HG03378 (cell line): ENCODE measurements at regions not wholly inside any gene's neighbourhood (a gene's known extent, or its start where the extent isn't known, plus 50 kb on each side); places are given as distances from the start of the nearest gene placed in this dataset.
A peak's percentile ranks its signal among the peaks of the same experiment; 100 is the strongest.
"Not testable (repeated sequence)": the region's sequence is repeated elsewhere in the genome, so short reads cannot be mapped to it uniquely, and the experiment has no call there.

Experiments
- ATAC-seq: cut with Tn5 transposase; IDR thresholded peaks from one replicate; pipeline ENCODE4 v1.9.1; 2021; ENCODE audit warnings: mild to moderate bottlenecking, moderate library complexity; ENCODE audit not compliant: unreplicated experiment

GRCh38 chr5:126269511-126269910 is 153.7 kb upstream of the GRAMD2B start:
- ATAC-seq = no peak

- no peak for ATAC-seq
Observed at GRCh38 chr5:126271141-126271540, 152.1 kb upstream of the GRAMD2B start.

DNA sequence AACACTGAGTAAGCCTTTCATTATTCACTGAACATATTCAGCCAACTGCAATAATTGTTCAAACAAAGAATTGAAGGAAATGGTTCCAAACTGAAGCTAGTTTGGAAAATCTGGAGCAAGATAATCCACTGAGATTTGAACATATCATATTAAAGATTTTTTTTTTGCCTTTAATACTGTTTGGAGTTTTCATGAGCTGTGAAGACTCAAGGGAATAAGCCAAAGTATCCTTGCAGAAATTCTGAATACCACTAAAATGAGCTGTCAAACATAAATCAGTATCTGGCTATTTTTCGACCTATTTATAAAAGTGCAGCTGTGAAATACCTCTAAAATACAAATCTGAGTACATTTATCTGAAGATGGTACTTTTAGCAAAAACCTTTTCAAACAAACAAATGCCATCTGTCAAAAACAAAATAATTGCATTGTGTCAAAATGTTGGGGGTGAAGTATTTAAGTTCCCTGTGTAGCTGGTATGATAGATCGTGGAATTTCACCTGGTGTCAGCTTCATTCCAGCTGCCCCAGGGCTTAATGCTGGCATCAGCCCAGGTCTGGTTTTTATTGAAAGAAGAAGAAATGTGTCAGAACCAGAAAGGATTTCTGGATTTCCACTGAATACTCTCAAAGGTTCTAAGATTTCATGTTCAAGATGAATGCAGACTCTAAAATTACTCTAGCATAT is 149.0 kb upstream of the GRAMD2B start:
- no peak for ATAC-seq

- ATAC-seq = no peak
Observed at GRCh38 chr5:126274763-126275125, 148.5 kb upstream of the GRAMD2B start.

DNA sequence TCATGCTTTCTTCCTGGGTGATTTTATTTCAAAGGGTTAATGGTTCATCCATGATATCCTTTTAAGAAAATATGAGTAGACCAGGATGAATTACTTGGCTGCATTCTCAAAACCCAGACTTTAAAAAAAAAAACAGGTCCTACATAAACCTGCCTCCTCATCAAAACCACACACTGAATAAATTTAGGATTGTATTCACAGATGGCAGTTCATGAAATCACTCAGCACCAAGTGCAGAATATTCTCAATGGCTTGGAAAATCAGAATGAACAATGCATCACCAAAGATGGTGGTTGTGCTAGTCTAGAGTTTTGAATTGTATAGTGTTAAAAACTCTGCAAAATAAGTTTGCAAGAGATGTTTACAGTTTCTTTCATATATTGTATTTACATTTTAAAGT is 145.4 kb upstream of the GRAMD2B start:
- ATAC-seq = no peak

- ATAC-seq = no peak
Observed at GRCh38 chr5:126280343-126280742, 142.9 kb upstream of the GRAMD2B start.

DNA sequence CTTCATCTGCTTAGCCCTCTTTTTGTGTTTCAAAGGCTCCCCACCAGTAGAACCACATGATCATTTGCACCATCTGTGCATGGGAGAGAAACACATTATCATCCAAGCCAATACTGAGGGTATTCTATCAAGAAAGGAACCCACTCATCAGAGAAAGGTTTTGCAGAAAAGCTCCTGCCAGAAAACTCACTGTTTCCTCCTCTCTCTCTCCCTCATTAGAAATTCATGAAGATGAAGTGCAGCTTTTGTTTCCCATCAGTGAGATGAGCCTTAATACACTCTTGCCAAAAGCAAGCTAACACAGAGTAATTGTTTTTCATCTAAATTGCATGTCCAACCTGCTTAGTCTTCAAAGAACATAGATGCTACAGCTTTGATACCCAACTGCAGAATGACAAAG is 142.4 kb upstream of the GRAMD2B start:
- ATAC-seq = no peak

DNA sequence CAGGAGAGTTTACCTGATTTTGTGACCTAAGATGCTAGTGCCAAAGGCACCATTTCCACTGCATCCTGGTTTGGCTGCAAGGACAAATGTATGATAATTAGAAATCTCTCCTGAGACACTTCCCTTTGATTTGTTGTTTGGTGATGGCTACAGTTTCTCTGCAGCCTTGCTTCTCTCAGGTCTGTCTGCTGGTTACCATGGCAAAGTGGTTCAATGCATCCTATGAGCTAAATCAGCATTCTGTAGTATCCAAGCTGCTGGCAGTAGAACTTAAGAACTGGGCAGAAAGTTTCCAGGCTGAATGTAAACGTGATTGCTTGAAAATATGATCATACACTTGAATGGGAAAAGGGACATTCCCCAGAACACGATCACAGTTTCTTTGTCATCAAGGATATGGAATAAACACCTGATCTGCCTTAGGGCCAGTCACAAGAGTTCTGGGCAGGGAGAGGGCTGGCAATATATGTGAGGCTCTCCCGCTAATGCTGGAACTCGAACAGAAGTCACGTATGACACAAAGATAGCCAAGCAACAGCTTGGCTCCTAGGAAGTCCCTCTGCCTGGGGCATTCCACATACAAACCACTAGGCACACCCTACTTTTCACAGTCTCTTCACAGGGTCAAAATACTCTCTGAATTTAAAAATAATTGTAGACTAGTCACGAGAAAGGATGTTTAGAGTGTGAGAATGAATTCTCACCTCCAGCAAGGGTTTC is 138.1 kb upstream of the GRAMD2B start:
- ATAC-seq = no peak

DNA sequence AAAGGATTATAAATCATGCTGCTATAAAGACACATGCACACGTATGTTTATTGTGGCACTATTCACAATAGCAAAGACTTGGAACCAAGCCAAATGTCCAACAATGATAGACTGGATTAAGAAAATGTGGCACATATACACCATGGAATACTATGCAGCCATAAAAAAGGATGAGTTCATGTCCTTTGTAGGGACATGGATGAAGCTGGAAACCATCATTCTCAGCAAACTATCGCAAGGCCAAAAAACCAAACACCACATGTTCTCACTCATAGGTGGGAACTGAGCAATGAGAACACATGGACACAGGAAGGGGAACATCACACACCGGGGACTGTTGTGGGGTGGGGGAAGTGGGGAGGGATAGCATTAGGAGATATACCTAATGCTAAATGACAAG is 127.1 kb upstream of the GRAMD2B start:
- not testable (repeated sequence) for ATAC-seq

- ATAC-seq = no peak
Observed at GRCh38 chr5:126300293-126300692, 122.9 kb upstream of the GRAMD2B start.

DNA sequence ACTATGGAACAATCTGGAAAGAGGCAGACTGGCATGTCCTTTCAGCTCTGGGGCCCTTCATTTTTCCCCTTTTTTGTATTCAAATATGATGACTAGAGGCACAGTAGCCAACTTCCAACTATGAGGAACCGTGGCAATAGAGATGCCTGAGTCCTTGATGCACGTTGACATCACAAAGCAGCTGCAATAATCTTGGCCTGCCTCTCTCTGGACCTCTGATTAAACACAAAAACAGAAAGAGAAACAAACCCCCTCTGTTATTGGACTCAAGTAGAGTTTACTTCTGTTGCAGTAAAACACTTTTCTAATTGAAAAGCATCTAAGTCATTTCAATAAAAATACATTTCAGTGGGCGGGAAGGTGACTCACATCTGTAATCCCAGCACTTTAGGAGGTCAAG is 122.2 kb upstream of the GRAMD2B start:
- ATAC-seq = no peak

GRCh38 chr5:126309860-126310259 is 113.3 kb upstream of the GRAMD2B start:
- no peak for ATAC-seq

DNA sequence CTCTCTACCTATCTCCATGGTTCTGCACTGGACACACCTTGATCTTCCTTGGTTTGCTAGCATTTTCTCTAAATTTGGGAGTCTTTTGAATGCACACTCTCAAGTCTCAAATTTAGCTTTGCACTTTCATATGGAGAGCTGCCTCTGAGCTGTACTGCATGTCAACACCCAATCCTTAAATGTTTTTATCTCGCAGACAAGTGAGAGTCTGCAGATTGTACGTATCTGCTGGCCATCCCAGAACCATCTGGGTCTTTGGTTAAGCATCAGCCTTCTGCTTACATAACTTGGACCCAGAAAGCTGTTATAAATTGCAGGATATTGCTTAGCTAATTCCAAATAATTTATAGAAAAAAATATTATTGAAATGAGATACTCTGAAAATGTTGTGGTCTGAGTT is 111.4 kb upstream of the GRAMD2B start:
- no peak for ATAC-seq

GRCh38 chr5:126315341-126315740 is 107.9 kb upstream of the GRAMD2B start:
- ATAC-seq = no peak

- no peak for ATAC-seq
Observed at GRCh38 chr5:126332326-126332725, 90.9 kb upstream of the GRAMD2B start.

GRCh38 chr5:126334760-126335159 is 88.4 kb upstream of the GRAMD2B start:
- no peak for ATAC-seq

- ATAC-seq = no peak
Observed at GRCh38 chr5:126335886-126336285, 87.3 kb upstream of the GRAMD2B start.

- ATAC-seq = no peak
Observed at GRCh38 chr5:126338635-126339034, 84.6 kb upstream of the GRAMD2B start.

DNA sequence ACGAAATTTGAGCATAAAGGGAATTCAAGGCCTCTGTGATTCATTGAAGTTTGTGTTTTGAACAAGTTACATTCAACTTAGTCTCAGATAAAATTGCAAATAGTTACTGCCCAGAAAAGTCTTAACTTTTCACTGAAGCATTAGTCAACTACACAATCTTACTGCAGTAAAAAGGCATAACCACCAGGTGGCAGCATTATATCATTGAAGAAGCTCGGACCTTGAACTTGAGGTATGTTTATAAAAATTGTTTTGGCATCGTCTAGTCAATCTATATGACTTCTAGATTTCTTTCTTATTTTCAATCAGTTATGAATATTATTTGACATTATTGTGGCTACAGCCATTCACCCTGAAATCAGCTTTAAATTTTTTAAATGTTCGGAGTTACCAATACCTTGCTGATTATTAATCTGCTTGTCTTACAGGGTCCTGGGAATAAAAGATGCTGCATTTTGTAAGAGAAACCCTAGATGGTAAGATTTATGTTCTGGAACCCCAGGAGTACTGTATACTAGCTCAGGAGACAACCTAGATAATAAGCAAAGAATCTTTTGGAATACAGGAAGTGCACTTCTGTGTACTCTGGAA is 83.9 kb upstream of the GRAMD2B start:
- ATAC-seq = peak; percentile 72

DNA sequence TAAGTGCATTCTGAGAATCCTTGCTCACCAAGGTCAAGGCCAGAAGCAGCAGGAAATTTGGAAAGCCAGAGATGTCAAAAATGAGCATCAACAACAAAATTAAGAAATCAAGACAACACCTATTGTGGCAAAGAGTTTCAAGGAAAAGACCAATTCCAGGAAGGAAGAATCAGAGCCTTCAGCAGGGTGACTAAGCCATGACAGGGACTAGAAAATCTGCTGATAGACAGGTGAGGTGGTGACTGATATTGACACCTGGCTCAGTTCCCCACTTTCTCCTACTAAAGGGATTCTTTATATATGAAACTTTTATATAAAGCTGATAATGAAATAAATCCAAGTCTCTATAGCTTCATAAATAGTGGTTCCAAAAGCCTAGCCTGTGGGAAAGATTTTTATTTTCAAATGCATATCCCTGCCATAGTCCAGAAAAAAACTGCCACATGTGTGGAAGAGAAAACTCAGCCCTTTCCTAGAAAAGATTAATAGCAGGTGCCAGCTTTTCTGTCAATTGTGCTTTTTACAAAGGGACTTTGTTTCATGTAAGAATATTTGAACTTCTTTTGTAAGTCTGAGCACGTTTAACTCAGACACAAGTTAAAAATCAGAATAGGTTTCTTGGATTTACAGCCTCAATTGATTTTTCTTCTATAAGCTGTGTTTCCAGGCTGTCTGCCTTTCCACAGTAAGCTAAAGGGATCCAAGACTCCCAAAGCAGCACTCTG is 81.1 kb upstream of the GRAMD2B start:
- ATAC-seq = no peak

DNA sequence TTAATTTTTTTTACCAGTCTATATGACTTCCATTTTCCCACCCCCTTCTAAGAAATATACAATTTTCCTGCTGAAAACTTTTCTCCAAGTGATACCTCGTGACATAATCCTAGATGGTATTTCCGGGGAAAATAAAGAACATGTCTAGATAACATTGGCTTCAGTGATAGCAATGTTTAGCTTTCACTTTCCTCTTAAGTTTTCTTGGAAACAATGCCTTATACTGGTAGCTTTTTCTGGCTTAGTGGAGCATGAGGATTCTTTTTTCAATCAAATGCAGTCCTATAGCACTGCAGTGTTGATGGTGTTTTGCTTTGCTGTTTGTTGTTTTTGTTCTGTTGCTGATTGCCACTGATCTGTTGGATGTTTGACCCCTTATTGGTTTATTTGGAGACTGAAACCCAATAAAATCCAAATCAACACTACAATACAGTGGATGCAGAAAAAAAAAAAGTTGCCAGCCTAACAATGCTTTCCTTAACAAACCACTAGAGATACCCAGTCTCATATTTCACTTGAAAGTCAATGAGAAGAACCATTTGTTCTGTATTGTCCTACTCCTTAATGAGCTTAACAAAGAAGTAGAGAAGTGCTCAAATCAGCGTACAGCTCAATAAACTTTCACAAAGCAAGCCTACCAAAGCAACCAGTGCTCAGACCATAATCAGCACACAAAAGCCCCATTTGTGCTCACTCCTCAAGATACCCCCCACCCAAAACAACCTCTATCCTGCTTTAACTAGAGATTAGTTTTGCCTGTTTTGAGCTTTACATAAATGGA is 74.2 kb upstream of the GRAMD2B start:
- no peak for ATAC-seq
